ENCODE measurements at regions not wholly inside any gene's neighbourhood (a gene's known extent, or its start where the extent isn't known, plus 50 kb on each side); places are given as distances from the start of the nearest gene placed in this dataset.
"Not testable (repeated sequence)": the region's sequence is repeated elsewhere in the genome, so short reads cannot be mapped to it uniquely, and the experiment has no call there.

- H3K27ac ChIP-seq; H3K4me1 ChIP-seq; H3K9me3 ChIP-seq; H3K36me3 ChIP-seq; intact Hi-C loops (cut with DNase I); H3K4me3 ChIP-seq: not testable (repeated sequence)
- WGBS, 2 donors = 38% methylated on average over 68 to 72 of the region's 72 CpGs
- DNase-seq = peak in 1 of 2 donors; percentile 5
- ATAC-seq = peak in 2 of 8 donors; percentile 44 to 54
- H3K27me3 ChIP-seq = peaks cover 0 to 35% (median 0%) of the 10 kb centered on the region in 7 donors
Observed at GRCh38 chr13:18874875-18875789, 306.5 kb downstream of the TUBA3C start.

DNA sequence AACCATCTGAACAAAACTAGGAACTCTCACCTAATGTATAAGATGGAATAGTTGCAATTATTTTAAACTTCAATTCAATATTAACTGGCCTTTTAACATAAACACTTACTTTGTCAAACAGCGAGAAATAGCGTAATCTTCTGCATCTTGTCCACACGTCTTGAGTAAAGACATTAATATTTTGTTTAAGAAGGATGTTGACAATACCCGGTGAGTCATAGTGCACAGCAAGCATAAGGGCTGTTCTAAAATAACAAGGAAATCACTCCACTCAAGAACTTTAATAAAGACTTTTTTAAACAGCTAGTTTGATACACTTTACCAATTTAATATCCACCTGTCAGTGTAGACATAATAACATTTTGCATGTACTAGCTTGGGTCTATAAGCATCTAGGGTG lies 311.1 kb downstream of the TUBA3C start:
- DNase-seq; H3K9me3 ChIP-seq; H3K4me1 ChIP-seq; H3K36me3 ChIP-seq; intact Hi-C loops (cut with DNase I); ATAC-seq; H3K4me3 ChIP-seq; H3K27ac ChIP-seq: not testable (repeated sequence)
- 80 to 82% methylated on average over 4 of the region's 4 CpGs for WGBS, 2 donors
- peaks cover 0 to 19% (median 0%) of the 10 kb centered on the region in 7 donors for H3K27me3 ChIP-seq

DNA sequence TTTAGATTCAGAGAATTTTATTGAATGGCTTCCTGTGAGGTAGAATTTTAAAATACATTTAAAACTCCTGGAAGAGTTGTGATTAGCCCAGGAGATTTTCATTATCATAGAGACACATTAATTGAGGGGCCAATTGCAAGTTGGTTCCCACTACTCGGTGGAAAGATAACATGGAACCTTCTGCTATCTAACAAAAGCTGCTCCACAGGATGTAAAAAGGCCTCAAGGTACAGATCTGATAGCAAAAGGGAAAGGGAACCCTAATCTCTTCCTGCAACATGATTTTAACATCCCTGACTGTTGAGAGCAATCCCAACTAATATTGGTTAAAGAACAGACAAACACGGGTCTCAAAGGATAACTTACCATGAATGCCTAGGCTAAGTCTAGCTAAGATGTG lies 312.3 kb downstream of the TUBA3C start:
- intact Hi-C loops (cut with DNase I); H3K36me3 ChIP-seq; H3K27ac ChIP-seq; ATAC-seq; H3K4me3 ChIP-seq; H3K9me3 ChIP-seq; H3K4me1 ChIP-seq; DNase-seq: not testable (repeated sequence)
- 81 to 95% methylated on average over 2 of the region's 2 CpGs for WGBS, 2 donors
- H3K27me3 ChIP-seq = peaks cover 0 to 13% (median 0%) of the 10 kb centered on the region in 7 donors

DNA sequence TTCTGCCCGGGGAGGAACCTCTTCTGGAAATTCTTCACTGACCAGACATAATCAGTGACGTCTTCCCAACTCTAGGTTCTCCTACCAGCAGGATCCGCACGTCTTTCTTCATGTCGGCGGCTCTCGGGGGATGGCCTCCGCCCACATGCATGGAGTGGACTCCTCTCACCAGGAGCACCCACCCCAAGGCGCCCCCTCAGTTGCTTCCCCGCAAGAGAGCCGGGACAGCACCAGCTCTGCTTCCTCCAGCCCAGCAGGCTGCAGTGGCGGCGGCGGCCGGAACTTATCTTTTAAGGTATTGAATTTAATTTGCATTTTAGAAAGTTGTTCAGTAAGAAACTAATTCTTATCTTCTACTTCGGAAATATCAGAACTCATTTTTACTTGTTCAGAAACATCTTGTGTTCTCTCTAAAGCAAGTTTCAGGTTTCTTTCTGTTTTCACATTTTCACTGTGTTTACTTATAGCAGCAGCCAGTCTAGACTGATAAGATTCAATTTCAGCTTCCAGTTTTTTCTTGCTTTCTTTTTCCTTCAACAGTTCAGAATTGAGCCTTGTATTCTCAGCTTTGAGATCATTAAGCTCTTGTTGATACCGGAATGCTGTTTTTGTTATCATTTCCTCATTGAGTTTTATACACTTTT lies 343.5 kb downstream of the TUBA3C start:
- H3K4me1 ChIP-seq; H3K9me3 ChIP-seq; H3K36me3 ChIP-seq; H3K27ac ChIP-seq; ATAC-seq; H3K27me3 ChIP-seq; intact Hi-C loops (cut with DNase I); H3K4me3 ChIP-seq: not testable (repeated sequence)
- WGBS, 2 donors = 82 to 87% methylated on average over 17 of the region's 17 CpGs
- peak in 1 of 2 donors; percentile 4 for DNase-seq

DNA sequence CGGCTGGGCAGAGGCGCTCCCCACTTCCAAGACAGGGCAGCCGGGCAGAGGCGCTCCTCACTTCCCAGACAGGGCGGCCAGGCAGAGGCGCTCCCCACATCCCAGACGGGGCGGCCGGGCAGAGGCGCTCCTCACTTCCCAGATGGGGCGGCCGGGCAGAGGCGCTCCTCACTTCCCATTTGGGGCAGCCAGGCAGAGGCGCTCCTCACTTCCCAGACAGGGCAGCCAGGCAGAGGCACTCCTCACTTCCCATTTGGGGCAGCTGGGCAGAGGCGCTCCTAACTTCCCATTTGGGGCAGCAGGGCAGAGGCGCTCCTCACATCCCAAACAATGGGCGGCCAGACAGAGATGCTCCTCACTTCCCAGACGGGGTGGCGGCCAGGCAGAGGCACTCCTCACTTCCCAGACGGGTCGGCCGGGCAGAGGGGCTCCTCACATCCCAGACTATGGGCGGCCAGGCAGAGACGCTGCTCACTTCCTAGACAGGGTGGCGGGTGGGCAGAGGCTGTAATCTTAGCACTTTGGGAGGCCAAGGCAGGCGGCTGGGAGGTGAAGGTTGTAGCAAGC lies 344.4 kb downstream of the TUBA3C start:
- WGBS, 2 donors = 89 to 90% methylated on average over 26 of the region's 26 CpGs
- ATAC-seq; H3K36me3 ChIP-seq; H3K27me3 ChIP-seq; H3K27ac ChIP-seq; H3K9me3 ChIP-seq; intact Hi-C loops (cut with DNase I); DNase-seq; H3K4me3 ChIP-seq; H3K4me1 ChIP-seq: not testable (repeated sequence)

DNA sequence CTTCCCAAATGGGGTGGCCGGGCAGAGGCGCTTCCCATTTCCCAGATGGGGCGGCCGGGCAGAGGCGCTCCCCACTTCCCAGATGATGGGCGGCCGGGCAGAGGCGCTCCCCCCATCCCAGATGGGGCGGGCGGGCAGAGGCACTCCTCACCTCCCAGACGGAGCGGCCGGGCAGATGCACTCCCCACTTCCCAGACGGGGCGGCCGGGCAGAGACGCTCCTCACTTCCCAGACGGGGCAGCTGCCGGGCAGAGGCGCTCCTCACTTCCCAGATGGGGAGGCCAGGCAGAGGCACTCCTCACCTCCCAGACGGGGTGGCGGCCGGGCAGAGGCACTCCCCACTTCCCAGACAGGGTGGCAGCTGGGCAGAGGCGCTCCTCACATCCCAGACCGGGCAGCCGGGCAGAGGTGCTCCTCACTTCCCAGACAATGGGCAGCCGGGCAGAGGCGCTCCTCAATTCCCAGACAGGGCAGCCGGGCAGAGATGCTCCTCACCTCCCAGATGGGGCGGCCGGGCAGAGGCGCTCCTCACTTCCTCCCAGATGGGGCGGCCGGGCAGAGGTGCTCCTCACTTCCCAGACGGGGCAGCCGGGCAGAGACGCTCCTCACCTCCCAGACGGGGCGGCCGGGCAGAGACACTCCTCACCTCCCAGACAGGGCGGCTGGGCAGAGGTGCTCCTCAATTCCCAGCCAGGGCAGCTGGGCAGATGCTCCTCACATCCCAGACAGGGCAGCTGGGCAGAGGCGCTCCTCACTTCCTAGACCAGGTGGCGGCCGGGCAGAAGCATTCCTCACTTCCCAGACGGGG lies 345.0 kb downstream of the TUBA3C start:
- H3K27ac ChIP-seq; H3K4me1 ChIP-seq; H3K36me3 ChIP-seq; H3K4me3 ChIP-seq; H3K27me3 ChIP-seq; intact Hi-C loops (cut with DNase I); ATAC-seq; H3K9me3 ChIP-seq: not testable (repeated sequence)
- peak in 1 of 2 donors; percentile 4 for DNase-seq
- WGBS, 2 donors = 93 to 96% methylated on average over 40 to 45 of the region's 45 CpGs

- H3K4me3 ChIP-seq; H3K36me3 ChIP-seq; H3K27me3 ChIP-seq; H3K9me3 ChIP-seq; ATAC-seq; H3K27ac ChIP-seq; intact Hi-C loops (cut with DNase I); DNase-seq; H3K4me1 ChIP-seq: not testable (repeated sequence)
- WGBS, 2 donors = 67% methylated on average over 5 of the region's 5 CpGs
Observed at GRCh38 chr13:18835754-18836153, 345.9 kb downstream of the TUBA3C start.

DNA sequence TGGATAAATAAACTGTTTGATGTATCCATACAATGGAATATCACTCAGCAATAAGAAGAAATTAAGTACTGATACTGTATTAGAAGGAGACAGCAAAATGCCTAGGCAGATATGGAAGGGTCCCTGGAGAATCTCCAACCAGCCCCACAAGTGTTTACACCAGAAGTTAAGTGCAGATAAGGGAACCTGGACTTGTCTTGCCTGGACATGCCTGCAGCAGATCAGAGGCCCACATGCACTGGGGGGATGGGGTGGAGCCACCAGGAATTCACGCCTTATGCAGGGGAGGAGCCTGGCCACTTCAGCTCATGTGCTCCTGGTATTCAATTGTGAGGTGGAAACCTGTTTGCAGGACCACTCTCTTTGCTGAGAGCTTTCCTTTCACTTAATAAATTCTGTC lies 356.9 kb downstream of the TUBA3C start:
- ATAC-seq; H3K4me1 ChIP-seq; H3K9me3 ChIP-seq; H3K27me3 ChIP-seq; H3K4me3 ChIP-seq; H3K27ac ChIP-seq; H3K36me3 ChIP-seq; DNase-seq; intact Hi-C loops (cut with DNase I): not testable (repeated sequence)
- WGBS, 2 donors = 52 to 53% methylated on average over 1 of the region's 1 CpG

GRCh38 chr13:18822655-18823639 lies 358.7 kb downstream of the TUBA3C start:
- intact Hi-C loops (cut with DNase I); H3K4me3 ChIP-seq; H3K4me1 ChIP-seq; ATAC-seq; H3K9me3 ChIP-seq; H3K36me3 ChIP-seq; H3K27ac ChIP-seq; DNase-seq; H3K27me3 ChIP-seq: not testable (repeated sequence)
- 49 to 62% methylated on average over 3 of the region's 3 CpGs for WGBS, 2 donors

DNA sequence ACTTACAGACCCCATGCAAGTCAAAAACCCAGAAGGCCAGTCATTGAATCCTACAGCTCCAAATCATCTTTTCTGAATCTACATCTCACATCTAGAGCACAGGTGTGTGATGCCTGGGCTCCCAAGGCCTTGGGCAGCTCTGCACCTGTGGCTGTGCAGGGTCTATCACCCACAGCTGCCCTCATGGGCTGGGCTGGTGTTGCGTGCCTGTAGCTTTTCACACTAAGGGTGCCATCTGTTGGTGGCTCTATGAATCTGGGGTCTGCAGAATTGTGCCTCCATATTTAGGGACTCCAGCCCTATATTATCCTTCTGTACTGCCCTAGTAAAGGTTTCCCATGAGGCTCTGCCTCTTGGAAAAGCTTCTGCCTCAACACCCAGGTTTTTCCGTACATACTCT lies 407.6 kb downstream of the TUBA3C start:
- intact Hi-C loops (cut with DNase I); H3K27me3 ChIP-seq; ATAC-seq; H3K27ac ChIP-seq; DNase-seq; H3K4me3 ChIP-seq; H3K9me3 ChIP-seq; H3K36me3 ChIP-seq; H3K4me1 ChIP-seq: not testable (repeated sequence)
- 89 to 94% methylated on average over 2 of the region's 2 CpGs for WGBS, 2 donors
